Muscle layer of duodenum (tissue), 2 donors: ENCODE measurements at regions not wholly inside any gene's neighbourhood (a gene's known extent, or its start where the extent isn't known, plus 50 kb on each side); places are given as distances from the start of the nearest gene placed in this dataset.

Experiments used
- H3K27ac ChIP-seq: one replicate; pipeline ENCODE4 v1.7.0; 2013; ENCODE audit warnings: mild to moderate bottlenecking, low read length
- H3K27me3 ChIP-seq: one replicate; pipeline ENCODE4 v1.7.0; 2013; ENCODE audit warnings: low read depth, mild to moderate bottlenecking, control low read depth, low read length
- H3K36me3 ChIP-seq, 2 donors: one replicate each; pipeline ENCODE4 v1.7.0; 2013; ENCODE audit warnings: low read length in 2 of 2, control low read depth in 1 of 2, mild to moderate bottlenecking in 1 of 2; ENCODE audit not compliant: insufficient read depth in 2 of 2, control insufficient read depth in 1 of 2
- H3K4me1 ChIP-seq, 2 donors: one replicate each; pipeline ENCODE4 v1.7.0; 2013; ENCODE audit warnings: low read length in 2 of 2, mild to moderate bottlenecking in 2 of 2, control low read depth in 1 of 2, moderate library complexity in 1 of 2; ENCODE audit not compliant: insufficient read depth in 2 of 2, control insufficient read depth in 1 of 2
- H3K4me3 ChIP-seq, 2 donors: one replicate each; pipeline ENCODE4 v1.7.0; 2013; ENCODE audit warnings: low read length in 2 of 2, low read depth in 1 of 2, mild to moderate bottlenecking in 1 of 2
- H3K9me3 ChIP-seq, 2 donors: one replicate each; pipeline ENCODE4 v1.7.0; 2013; ENCODE audit warnings: low read length in 2 of 2, control low read depth in 1 of 2, mild to moderate bottlenecking in 1 of 2; ENCODE audit not compliant: control insufficient read depth in 1 of 2
- donor health status: healthy.

- H3K4me1 ChIP-seq, result peaks cover 0 to 12% of the 10 kb centered on the region in 2 donors
- H3K4me3 ChIP-seq, result no peak overlapping the region
- no peaks in the 10 kb centered on the region for H3K36me3 ChIP-seq
- no peak overlapping the region for H3K27ac ChIP-seq
- H3K27me3 ChIP-seq, result no peaks in the 10 kb centered on the region
- no peaks in the 10 kb centered on the region for H3K9me3 ChIP-seq
Observed at GRCh38 chr6:170046791-170047626, 243.9 kb downstream of the DLL1 start.

- H3K27ac ChIP-seq, result no peak overlapping the region
- H3K27me3 ChIP-seq, result no peaks in the 10 kb centered on the region
- no peak overlapping the region for H3K4me3 ChIP-seq
- peaks cover 0 to 12% of the 10 kb centered on the region in 2 donors for H3K4me1 ChIP-seq
- H3K36me3 ChIP-seq, result no peaks in the 10 kb centered on the region
- no peaks in the 10 kb centered on the region for H3K9me3 ChIP-seq
Observed at GRCh38 chr6:170045981-170046667, 244.8 kb downstream of the DLL1 start.

- no peak overlapping the region for H3K27ac ChIP-seq
- H3K4me1 ChIP-seq, result peaks cover 0 to 12% of the 10 kb centered on the region in 2 donors
Observed at GRCh38 chr6:170045563-170045960, 245.3 kb downstream of the DLL1 start.

GRCh38 chr6:170044836-170045562 is 245.9 kb downstream of the DLL1 start:
- H3K4me1 ChIP-seq, result peaks cover 0 to 7% of the 10 kb centered on the region in 2 donors
- no peak overlapping the region for H3K4me3 ChIP-seq
- no peaks in the 10 kb centered on the region for H3K36me3 ChIP-seq
- H3K9me3 ChIP-seq, result no peaks in the 10 kb centered on the region
- no peaks in the 10 kb centered on the region for H3K27me3 ChIP-seq
- H3K27ac ChIP-seq, result no peak overlapping the region

More at GRCh38 chr6:170045563-170045960, 245.3 kb downstream of the DLL1 start:
- Histone ChIP-seq H3K9me3 (no peaks in the 10 kb centered on the region), H3K4me3 (no peak overlapping the region), H3K27me3 (no peaks in the 10 kb centered on the region), H3K36me3 (no peaks in the 10 kb centered on the region)

- Histone ChIP-seq H3K9me3 (no peaks in the 10 kb centered on the region), H3K4me1 (peaks cover 0 to 3% of the 10 kb centered on the region in 2 donors), H3K4me3 (no peak overlapping the region), H3K27ac (no peak overlapping the region), H3K36me3 (no peaks in the 10 kb centered on the region), H3K27me3 (no peaks in the 10 kb centered on the region)
Observed at GRCh38 chr6:170043881-170044790, 246.7 kb downstream of the DLL1 start.

- Histone ChIP-seq H3K9me3 (no peaks in the 10 kb centered on the region), H3K27ac (no peak overlapping the region), H3K4me1 (peaks cover 0 to 3% of the 10 kb centered on the region in 2 donors), H3K27me3 (no peaks in the 10 kb centered on the region), H3K4me3 (no peak overlapping the region), H3K36me3 (no peaks in the 10 kb centered on the region)
Observed at GRCh38 chr6:170043150-170043819, 247.6 kb downstream of the DLL1 start.

- Histone ChIP-seq H3K4me1 (peaks cover 0 to 3% of the 10 kb centered on the region in 2 donors), H3K4me3 (no peak overlapping the region), H3K36me3 (no peaks in the 10 kb centered on the region), H3K27ac (no peak overlapping the region), H3K27me3 (no peaks in the 10 kb centered on the region), H3K9me3 (no peaks in the 10 kb centered on the region)
Observed at GRCh38 chr6:170042596-170043118, 248.2 kb downstream of the DLL1 start.

GRCh38 chr6:170042123-170042522 is 248.8 kb downstream of the DLL1 start:
- H3K4me1 ChIP-seq, result peaks cover 0 to 3% of the 10 kb centered on the region in 2 donors
- H3K4me3 ChIP-seq, result no peak overlapping the region
- no peaks in the 10 kb centered on the region for H3K9me3 ChIP-seq
- no peak overlapping the region for H3K27ac ChIP-seq
- H3K36me3 ChIP-seq, result no peaks in the 10 kb centered on the region
- no peaks in the 10 kb centered on the region for H3K27me3 ChIP-seq

- no peak overlapping the region for H3K27ac ChIP-seq
- H3K4me1 ChIP-seq, result peaks cover 0 to 3% of the 10 kb centered on the region in 2 donors
- H3K36me3 ChIP-seq, result no peaks in the 10 kb centered on the region
- no peaks in the 10 kb centered on the region for H3K27me3 ChIP-seq
- no peaks in the 10 kb centered on the region for H3K9me3 ChIP-seq
- H3K4me3 ChIP-seq, result no peak overlapping the region
Observed at GRCh38 chr6:170041526-170041925, 249.4 kb downstream of the DLL1 start.

GRCh38 chr6:170040906-170041305 is 250.0 kb downstream of the DLL1 start:
- H3K36me3 ChIP-seq, result no peaks in the 10 kb centered on the region
- H3K4me1 ChIP-seq, result no peaks in the 10 kb centered on the region
- H3K9me3 ChIP-seq, result no peaks in the 10 kb centered on the region
- H3K4me3 ChIP-seq, result no peak overlapping the region
- no peak overlapping the region for H3K27ac ChIP-seq
- no peaks in the 10 kb centered on the region for H3K27me3 ChIP-seq
